MCF 10A (cell line): ENCODE measurements at regions not wholly inside any gene's neighbourhood (a gene's known extent, or its start where the extent isn't known, plus 50 kb on each side); places are given as distances from the start of the nearest gene placed in this dataset.

Source experiments
- BruUV-seq: library from RNA; stranded (reverse); fragments of 400-500 nt; replicated peaks from 2 replicates; lab custom pipeline; 2021; lab: Mats Ljungman, UMichigan
- CTCF ChIA-PET: fragments of 300-600 bp; sonication (Branson Sonifier 250); formaldehyde crosslinking; extraction: SDS; loops from one replicate; lab custom pipeline; 2021; ENCODE audit warnings: antibody characterized with exemption, inconsistent platforms; lab: Yijun Ruan, JAX
- POLR2A ChIA-PET: fragments of 300-600, 350-650 bp; sonication (Branson Sonifier 250); formaldehyde crosslinking; extraction: SDS; loops from one replicate; lab custom pipeline; 2020; ENCODE audit warnings: antibody characterized with exemption, inconsistent platforms; lab: Yijun Ruan, JAX
- DNase-seq: peaks from one replicate; pipeline ENCODE4 v3.0.0-alpha.2; 2018; ENCODE audit not compliant: unreplicated experiment
- H3K27ac Mint-ChIP-seq: one replicate; pipeline ENCODE4 v1.8.0; 2022; ENCODE audit warnings: mild to moderate bottlenecking, low read depth, mixed read lengths; ENCODE audit not compliant: unreplicated experiment
- H3K27me3 Mint-ChIP-seq: one replicate; pipeline ENCODE4 v1.8.0; 2022; ENCODE audit warnings: mixed read lengths; ENCODE audit not compliant: insufficient read depth, unreplicated experiment
- H3K36me3 Mint-ChIP-seq: one replicate; pipeline ENCODE4 v1.8.0; 2022; ENCODE audit warnings: mild to moderate bottlenecking, moderate library complexity, mixed read lengths; ENCODE audit not compliant: insufficient read depth, unreplicated experiment
- H3K4me1 Mint-ChIP-seq: one replicate; pipeline ENCODE4 v1.8.0; 2022; ENCODE audit warnings: mixed read lengths; ENCODE audit not compliant: insufficient read depth, unreplicated experiment
- H3K4me3 Mint-ChIP-seq: one replicate; pipeline ENCODE4 v1.8.0; 2022; ENCODE audit warnings: mild to moderate bottlenecking, moderate library complexity, mixed read lengths; ENCODE audit not compliant: unreplicated experiment
- H3K9me3 Mint-ChIP-seq: one replicate; pipeline ENCODE4 v1.8.0; 2022; ENCODE audit warnings: mixed read lengths; ENCODE audit not compliant: unreplicated experiment
- CTCF ChIP-seq: fragments of 200-600 bp; IDR thresholded peaks from one replicate; pipeline ENCODE4 v1.8.0; 2022; ENCODE audit warnings: antibody characterized with exemption, mild to moderate bottlenecking; ENCODE audit not compliant: unreplicated experiment
- intact Hi-C: fragments of 100-400 bp; cut with micrococcal nuclease; formaldehyde crosslinking; loops from 2 replicates; pipeline ENCODE4 v1.14.1; 2022

DNA sequence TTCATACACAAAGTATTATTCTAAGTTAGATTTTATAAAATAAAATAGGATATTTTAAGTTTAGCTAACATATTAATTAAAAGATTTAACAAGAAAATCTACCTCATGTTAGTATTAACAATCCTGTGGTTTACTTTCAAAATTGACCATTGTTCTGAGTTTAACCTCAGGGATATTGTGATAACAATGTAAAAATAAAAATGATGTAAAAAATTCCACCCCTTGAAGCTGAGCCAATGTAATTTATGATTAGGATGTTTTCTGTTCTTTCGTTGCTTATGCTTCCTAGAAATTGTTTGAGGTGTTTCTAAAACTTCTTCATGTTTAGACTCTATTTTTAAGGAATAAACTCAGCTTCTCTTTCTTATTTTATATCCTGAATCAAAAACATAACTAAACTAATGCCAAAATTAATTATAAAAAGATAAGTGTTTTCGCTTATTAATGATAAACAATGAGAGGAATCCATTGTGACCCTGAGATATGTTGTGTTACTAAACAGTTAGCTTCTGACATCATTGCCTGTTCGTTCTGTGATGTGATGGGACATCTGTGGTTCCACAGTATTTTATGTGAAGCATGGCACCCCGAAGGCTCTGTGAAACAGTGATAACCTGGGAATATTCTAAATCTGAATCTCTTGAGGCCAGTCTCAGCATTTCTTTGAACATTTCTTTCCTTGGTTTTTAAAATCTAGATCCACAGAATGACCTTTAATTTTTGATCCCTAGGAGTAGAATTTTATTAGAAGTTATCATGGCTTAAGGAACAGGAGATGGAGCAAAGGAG, 340.8 kb downstream of the ARL4A start:
- H3K4me1 Mint-ChIP-seq, result peaks cover 40% of the 10 kb centered on the region
- DNase-seq, result no peak
- no peaks in the 10 kb centered on the region for H3K9me3 Mint-ChIP-seq
- no TSS peak for BruUV-seq
- peak overlapping the region; percentile 16 for H3K27ac Mint-ChIP-seq
- no peaks in the 10 kb centered on the region for H3K36me3 Mint-ChIP-seq
- intact Hi-C loops, result no loop called here
- H3K27me3 Mint-ChIP-seq, result no peaks in the 10 kb centered on the region
- TF ChIP-seq CTCF, result no peak
- ChIA-PET POLR2A (interaction anchor here (0.8 to 1.5 kb wide), 3 partner anchors 11 to 340 kb away, joined by 3 to 6 read pairs (median 4); no protein-coding TSS in a partner anchor), CTCF (interaction anchor here (0.7 to 2.0 kb wide), 5 partner anchors 11 to 341 kb away, joined by 3 to 6 read pairs (median 3); partner anchors contain the start of gene ARL4A)
- no peak overlapping the region for H3K4me3 Mint-ChIP-seq

DNA sequence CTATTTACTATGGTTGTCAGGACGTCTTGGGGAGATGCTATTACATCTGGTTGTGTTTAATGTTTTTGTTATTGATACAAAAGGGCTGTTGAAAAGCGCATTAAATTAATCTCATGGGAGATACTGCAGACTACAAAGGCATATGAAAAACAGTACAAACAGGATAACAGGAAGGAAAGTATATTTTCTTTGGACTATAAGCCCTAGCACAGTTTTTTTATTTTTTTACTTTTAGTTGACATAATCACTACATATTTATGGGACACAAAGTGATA, 341.3 kb downstream of the ARL4A start:
- CTCF ChIA-PET, result interaction anchor here (0.7 to 2.0 kb wide), 4 partner anchors 12 to 342 kb away, joined by 3 to 6 read pairs (median 3); partner anchors contain the start of gene ARL4A
- H3K4me1 Mint-ChIP-seq, result peaks cover 35% of the 10 kb centered on the region
- no peaks in the 10 kb centered on the region for H3K36me3 Mint-ChIP-seq
- no peak for TF ChIP-seq CTCF
- intact Hi-C loops, result no loop called here
- no peak for DNase-seq
- no TSS peak for BruUV-seq
- no peaks in the 10 kb centered on the region for H3K27me3 Mint-ChIP-seq
- POLR2A ChIA-PET, result interaction anchor here (0.8 to 1.5 kb wide), 3 partner anchors 11 to 341 kb away, joined by 3 to 6 read pairs (median 4); no protein-coding TSS in a partner anchor
- H3K9me3 Mint-ChIP-seq, result no peaks in the 10 kb centered on the region
- no peak overlapping the region for H3K27ac Mint-ChIP-seq
- H3K4me3 Mint-ChIP-seq, result no peak overlapping the region

DNA sequence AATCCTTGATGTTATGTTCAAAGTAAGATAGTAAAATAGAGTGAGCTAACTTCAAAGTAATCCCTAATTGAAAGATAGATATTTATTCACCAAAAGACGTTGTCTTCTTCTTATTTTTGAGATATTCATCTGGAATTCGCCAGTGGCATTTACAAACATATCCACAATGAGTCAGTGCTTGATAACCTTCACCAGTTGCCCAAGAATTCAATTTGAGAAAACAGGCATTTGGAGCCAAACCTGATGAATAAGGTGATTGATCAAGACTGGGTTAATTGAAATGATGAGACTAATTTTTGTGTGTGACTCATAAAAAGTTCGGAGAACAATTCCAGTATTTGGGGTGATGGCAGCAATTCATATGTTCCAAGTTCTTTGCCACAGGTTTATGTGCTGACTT, 344.0 kb downstream of the ARL4A start:
- Mint-ChIP-seq H3K4me3 (peak overlapping the region; percentile 10), H3K4me1 (peaks cover 21% of the 10 kb centered on the region), H3K27ac (peak overlapping the region; percentile 49), H3K36me3 (no peaks in the 10 kb centered on the region), H3K9me3 (no peaks in the 10 kb centered on the region), H3K27me3 (no peaks in the 10 kb centered on the region)
- ChIA-PET CTCF (interaction anchor here (0.7 to 3.1 kb wide), 8 partner anchors 43 to 355 kb away, joined by 3 to 15 read pairs (median 3); partner anchors contain the start of gene ARL4A), POLR2A (interaction anchor here (0.7 to 1.9 kb wide), 10 partner anchors 10 to 543 kb away, joined by 3 to 10 read pairs (median 4); partner anchors contain the start of gene ARL4A)
- intact Hi-C loops, result no loop called here
- DNase-seq, result peak; percentile 54
- TF ChIP-seq CTCF, result no peak
- BruUV-seq, result no TSS peak

GRCh38 chr7:13032084-13032483, 344.7 kb downstream of the ARL4A start:
- no TSS peak for BruUV-seq
- no peaks in the 10 kb centered on the region for H3K9me3 Mint-ChIP-seq
- no peaks in the 10 kb centered on the region for H3K27me3 Mint-ChIP-seq
- CTCF ChIA-PET, result interaction anchor here (0.7 to 3.1 kb wide), 6 partner anchors 44 to 345 kb away, joined by 3 to 15 read pairs (median 4); partner anchors contain the start of gene ARL4A
- H3K4me1 Mint-ChIP-seq, result peaks cover 21% of the 10 kb centered on the region
- no peak overlapping the region for H3K4me3 Mint-ChIP-seq
- no peak for DNase-seq
- POLR2A ChIA-PET, result interaction anchor here (0.5 to 1.9 kb wide), 10 partner anchors 8 to 542 kb away, joined by 3 to 10 read pairs (median 3); no protein-coding TSS in a partner anchor
- intact Hi-C loops, result no loop called here
- no peak for TF ChIP-seq CTCF
- H3K36me3 Mint-ChIP-seq, result no peaks in the 10 kb centered on the region
- H3K27ac Mint-ChIP-seq, result peak overlapping the region; percentile 49
